Dendritic cell treated with granulocyte-macrophage colony-stimulating factor and Interleukin-4, amounts not matched to agents 40 ng/mL and 50 ng/mL, for 4 days (primary cell): ENCODE measurements at regions not wholly inside any gene's neighbourhood (a gene's known extent, or its start where the extent isn't known, plus 50 kb on each side); places are given as distances from the start of the nearest gene placed in this dataset.
"Not testable (repeated sequence)": the region's sequence is repeated elsewhere in the genome, so short reads cannot be mapped to it uniquely, and the experiment has no call there.

ENCODE experiments used
- H3K27ac Mint-ChIP-seq: one replicate; pipeline ENCODE4 v1.8.0; 2022; ENCODE audit warnings: mild to moderate bottlenecking, mixed read lengths
- H3K27me3 Mint-ChIP-seq: one replicate; pipeline ENCODE4 v1.8.0; 2022; ENCODE audit warnings: mild to moderate bottlenecking, mixed read lengths
- H3K36me3 Mint-ChIP-seq: one replicate; pipeline ENCODE4 v1.8.0; 2022; ENCODE audit warnings: low read depth, mixed read lengths
- H3K4me1 Mint-ChIP-seq: one replicate; pipeline ENCODE4 v1.8.0; 2022; ENCODE audit warnings: low read depth, mixed read lengths
- H3K4me3 Mint-ChIP-seq: one replicate; pipeline ENCODE4 v1.8.0; 2022; ENCODE audit warnings: mild to moderate bottlenecking, moderate library complexity, mixed read lengths
- H3K9me3 Mint-ChIP-seq: one replicate; pipeline ENCODE4 v1.8.0; 2022; ENCODE audit warnings: mixed read lengths
- intact Hi-C: fragments of 100-400 bp; cut with micrococcal nuclease; formaldehyde crosslinking; loops from one replicate; pipeline ENCODE4 v1.15.0; 2022

DNA sequence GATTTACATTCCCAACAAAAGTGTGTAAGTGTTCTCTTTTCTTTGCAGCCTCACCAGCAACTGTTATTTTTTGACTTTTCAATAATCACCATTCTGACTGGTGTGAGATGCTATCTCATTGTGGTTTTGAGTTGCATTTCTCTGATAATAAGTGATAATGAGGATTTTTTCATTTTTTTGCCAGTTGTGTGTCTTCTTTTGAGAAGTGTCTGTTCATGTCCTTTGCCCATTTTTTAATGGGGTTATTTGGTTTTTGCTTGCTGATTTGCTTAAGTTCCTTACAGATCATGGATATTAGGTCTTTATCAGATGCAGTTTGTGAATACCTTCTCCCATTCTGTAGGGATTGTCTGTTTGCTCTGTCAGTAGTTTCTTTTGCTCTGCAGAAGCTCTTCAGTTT, 107.7 kb downstream of the EHF start:
- intact Hi-C loops = no loop called here
- peaks cover 9% of the 10 kb centered on the region for H3K27me3 Mint-ChIP-seq
- no peak overlapping the region for H3K4me3 Mint-ChIP-seq
- H3K4me1 Mint-ChIP-seq = no peaks in the 10 kb centered on the region
- no peaks in the 10 kb centered on the region for H3K36me3 Mint-ChIP-seq
- H3K9me3 Mint-ChIP-seq = peaks cover 17% of the 10 kb centered on the region
- H3K27ac Mint-ChIP-seq = no peak overlapping the region

DNA sequence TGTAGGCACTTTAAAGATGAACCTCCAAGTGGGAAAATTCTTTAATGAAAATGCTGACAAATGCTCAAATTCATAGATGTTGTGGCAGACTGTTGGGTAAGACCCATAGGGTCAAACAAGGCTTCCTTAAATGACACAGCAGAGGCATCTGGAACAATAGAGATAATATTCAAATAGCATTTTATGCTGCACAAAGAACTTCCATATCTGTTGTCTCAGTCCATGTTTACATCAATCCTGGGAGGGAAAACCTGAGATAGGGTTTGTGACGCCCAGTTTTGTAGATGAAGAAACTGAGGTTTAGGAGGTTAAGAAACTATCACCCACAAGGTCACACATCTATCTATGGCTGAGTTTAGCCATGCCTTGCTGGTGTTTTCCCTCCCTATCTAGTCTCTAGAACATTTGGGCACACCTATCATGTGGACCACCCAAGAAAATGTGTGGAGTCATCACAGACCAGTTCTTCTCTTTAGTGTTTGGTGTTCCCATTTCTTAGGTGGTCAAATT, 106.4 kb downstream of the EHF start:
- peaks cover 9% of the 10 kb centered on the region for H3K27me3 Mint-ChIP-seq
- H3K36me3 Mint-ChIP-seq = no peaks in the 10 kb centered on the region
- H3K4me3 Mint-ChIP-seq = no peak overlapping the region
- peaks cover 26% of the 10 kb centered on the region for H3K9me3 Mint-ChIP-seq
- H3K4me1 Mint-ChIP-seq = no peaks in the 10 kb centered on the region
- intact Hi-C loops = no loop called here
- H3K27ac Mint-ChIP-seq = no peak overlapping the region

DNA sequence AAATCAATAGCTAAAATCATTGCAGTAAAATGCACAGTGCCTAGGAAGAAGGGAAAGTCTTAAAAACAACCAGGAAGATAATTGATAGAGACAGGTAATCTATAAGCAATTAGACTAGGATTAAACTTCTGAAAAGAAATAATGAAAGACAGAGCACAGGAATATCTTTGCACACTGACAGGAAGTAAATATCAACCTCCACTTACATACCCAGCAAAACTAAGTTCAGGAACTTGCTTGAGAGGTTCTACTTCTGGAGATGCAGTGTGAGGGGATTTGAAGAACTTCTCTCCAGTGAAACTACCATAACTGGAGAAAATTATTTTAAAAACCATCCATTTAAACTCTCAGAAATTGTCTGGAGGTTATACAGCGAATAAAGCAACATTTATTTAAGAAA, 104.1 kb downstream of the EHF start:
- Mint-ChIP-seq H3K9me3 (peaks cover 26% of the 10 kb centered on the region), H3K27me3 (peaks cover 2% of the 10 kb centered on the region), H3K4me1 (no peaks in the 10 kb centered on the region), H3K27ac (no peak overlapping the region), H3K4me3 (no peak overlapping the region), H3K36me3 (no peaks in the 10 kb centered on the region)
- intact Hi-C loops = no loop called here

DNA sequence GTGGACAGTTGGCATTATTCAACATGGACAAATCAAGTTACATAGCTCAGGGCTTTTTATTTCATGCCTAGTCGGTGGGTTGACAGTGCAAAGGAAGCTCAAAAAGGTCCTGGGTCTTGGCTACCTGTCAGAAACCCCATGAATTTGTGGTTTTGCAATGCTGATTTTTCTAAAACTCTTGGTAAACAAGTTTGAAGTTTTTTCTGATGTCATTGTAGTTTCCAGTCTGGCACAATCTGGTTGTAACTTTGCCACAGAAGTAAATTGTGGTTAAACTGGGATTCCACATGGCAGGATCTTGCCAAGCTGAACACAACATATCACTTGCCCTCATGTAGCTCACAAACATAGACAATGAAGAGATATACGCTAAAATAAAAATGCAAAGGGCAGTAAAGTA, 100.8 kb downstream of the EHF start:
- Mint-ChIP-seq H3K27me3 (no peaks in the 10 kb centered on the region), H3K36me3 (no peaks in the 10 kb centered on the region), H3K4me3 (no peak overlapping the region), H3K9me3 (peaks cover 26% of the 10 kb centered on the region), H3K27ac (no peak overlapping the region), H3K4me1 (no peaks in the 10 kb centered on the region)
- intact Hi-C loops = no loop called here

DNA sequence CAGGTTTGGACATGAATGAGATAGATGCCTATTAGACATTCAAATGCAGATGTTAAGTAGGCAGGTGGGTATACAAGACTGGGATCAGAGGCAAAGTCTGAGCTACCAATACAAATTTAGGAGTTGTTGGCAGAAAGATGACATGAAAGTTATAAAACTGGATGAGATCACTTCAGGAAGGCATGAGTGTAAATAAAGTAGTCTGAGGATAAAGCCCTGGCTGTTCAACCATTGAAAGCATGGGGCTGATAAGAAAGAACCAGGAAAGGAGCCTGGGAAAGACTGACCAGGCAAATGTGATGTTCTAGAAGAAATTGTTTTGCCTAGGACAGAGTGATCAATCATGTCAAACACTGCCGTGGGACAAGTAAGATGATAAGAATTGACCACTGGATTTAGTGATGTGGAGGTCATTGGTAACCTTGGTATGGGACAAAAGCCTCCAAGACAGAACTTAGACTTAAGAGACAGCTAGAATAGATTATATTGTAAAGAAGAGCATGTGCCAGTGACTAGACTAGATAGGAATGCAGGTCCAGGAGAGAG, 98.5 kb downstream of the EHF start:
- Mint-ChIP-seq H3K4me3 (no peak overlapping the region), H3K27me3 (peaks cover 3% of the 10 kb centered on the region), H3K36me3 (no peaks in the 10 kb centered on the region), H3K9me3 (peaks cover 17% of the 10 kb centered on the region), H3K27ac (no peak overlapping the region), H3K4me1 (no peaks in the 10 kb centered on the region)
- intact Hi-C loops = no loop called here

DNA sequence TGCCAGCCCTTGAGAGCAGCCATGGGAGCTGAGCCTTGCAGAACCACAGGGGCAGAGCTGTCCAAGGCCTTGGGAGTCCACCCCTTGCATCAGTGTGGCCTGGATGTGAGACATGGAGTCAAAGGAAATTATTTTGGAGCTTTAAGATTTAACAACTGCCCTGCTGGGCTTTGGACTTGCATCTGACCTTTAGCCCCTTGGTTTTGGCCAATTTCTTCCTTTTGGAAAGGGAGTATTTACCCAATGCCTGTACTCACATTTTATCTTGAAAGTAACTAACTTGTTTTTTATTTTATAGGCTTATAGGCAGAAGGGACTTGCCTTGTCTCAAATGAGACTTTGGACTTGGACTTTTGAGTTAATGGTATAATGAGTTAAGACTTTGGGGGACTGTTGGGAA, 92.7 kb downstream of the EHF start:
- H3K27me3 Mint-ChIP-seq, H3K4me1 Mint-ChIP-seq, H3K4me3 Mint-ChIP-seq, intact Hi-C loops, H3K36me3 Mint-ChIP-seq, H3K27ac Mint-ChIP-seq: not testable (repeated sequence)
- H3K9me3 Mint-ChIP-seq = peaks cover 39% of the 10 kb centered on the region
